HCT116 (cell line): ENCODE measurements at regions not wholly inside any gene's neighbourhood (a gene's known extent, or its start where the extent isn't known, plus 50 kb on each side); places are given as distances from the start of the nearest gene placed in this dataset.

Source experiments
- ATAC-seq: fragments of 200-7000 bp; cut with Tn5 transposase; 2 replicates; pipeline ENCODE4 v1.9.1; 2020; ENCODE audit warnings: mild to moderate bottlenecking, moderate library complexity
- BruUV-seq: library from RNA; stranded (reverse); fragments of 400-500 nt; replicated peaks from 2 replicates; lab custom pipeline; 2021; lab: Mats Ljungman, UMichigan
- CTCF ChIA-PET: fragments of 300-600 bp; sonication (Branson Sonifier 250); formaldehyde crosslinking; loops from one replicate; lab custom pipeline; 2021; ENCODE audit warnings: antibody characterized with exemption; lab: Charles Lee
- POLR2A ChIA-PET: fragments of 300-600, 350-600 bp; sonication (Branson Sonifier 250); formaldehyde crosslinking; loops from one replicate; lab custom pipeline; 2021; ENCODE audit warnings: antibody characterized with exemption; lab: Charles Lee
- RAD21 ChIA-PET, 2 experiments: fragments of 300-600 bp; sonication (Branson Sonifier 250); formaldehyde crosslinking; loops; one replicate each; lab custom pipeline; 2023; ENCODE audit warnings: low total read pairs in 2 of 2; ENCODE audit not compliant: uncharacterized antibody in 2 of 2, unreplicated experiment in 2 of 2, low non-redundant PET in 1 of 2; lab: Charles Lee
- DNase-seq: peaks from one replicate; pipeline ENCODE4 v3.0.0-alpha.2; 2010; ENCODE audit warnings: low read depth, low spot score
- H2AFZ ChIP-seq: fragments of 200-600 bp; shearing (Covaris generic), sonication (generic); 2 replicates; pipeline ENCODE4 v1.6.1; 2017; ENCODE audit warnings: low read depth, mixed run types, mixed read lengths, antibody characterized with exemption, low read length; ENCODE audit not compliant: poor library complexity, severe bottlenecking
- H3K27ac ChIP-seq: 2 replicates; pipeline ENCODE4 v1.5.1; 2012; ENCODE audit warnings: low read depth, low read length
- H3K27me3 ChIP-seq: fragments of 200-600 bp; sonication (generic); 2 replicates; pipeline ENCODE4 v1.6.1; 2016; ENCODE audit warnings: mixed run types, low read length, mixed read lengths; ENCODE audit not compliant: insufficient read depth
- H3K36me3 ChIP-seq, 2 experiments: fragments of 200-500 bp in 1 of 2; fragments of 200-600 bp in 1 of 2; sonication (Bioruptor generic) in 1 of 2; sonication (generic) in 1 of 2; 2 replicates each; pipeline versions ENCODE4 v1.5.1 to v1.6.1; 2014 to 2016; ENCODE audit warnings: low read length in 2 of 2, inconsistent platforms in 1 of 2, mixed read lengths in 1 of 2, mixed run types in 1 of 2; ENCODE audit not compliant: insufficient read depth in 2 of 2, control insufficient read depth in 1 of 2
- H3K4me1 ChIP-seq, 2 experiments: fragments of 200-600 bp in 1 of 2; sonication (generic) in 1 of 2; 2 replicates each; pipeline versions ENCODE4 v1.5.1 to v1.6.1; 2012 to 2017; ENCODE audit warnings: low read length in 2 of 2, inconsistent platforms in 1 of 2, mild to moderate bottlenecking in 1 of 2, mixed read lengths in 1 of 2, mixed run types in 1 of 2, moderate library complexity in 1 of 2; ENCODE audit not compliant: insufficient read depth in 2 of 2, control insufficient read depth in 1 of 2
- H3K4me2 ChIP-seq: fragments of 200-600 bp; sonication (generic); 2 replicates; pipeline ENCODE4 v1.6.1; 2017; ENCODE audit warnings: mixed run types, low read length, mixed read lengths
- H3K4me3 ChIP-seq, 2 experiments: fragments of 200-600 bp in 1 of 2; sonication (generic) in 1 of 2; replicated peaks in 1 of 2; 2 replicates each; pipeline ENCODE4 v1.5.1; 2011 to 2016; ENCODE audit warnings: low read length in 2 of 2, control low read depth in 1 of 2, low read depth in 1 of 2, mild to moderate bottlenecking in 1 of 2, mixed read lengths in 1 of 2, mixed run types in 1 of 2
- H3K79me2 ChIP-seq: fragments of 200-600 bp; sonication (generic); 2 replicates; pipeline ENCODE4 v1.6.1; 2017; ENCODE audit warnings: mild to moderate bottlenecking, mixed run types, low read length, moderate library complexity, mixed read lengths; ENCODE audit not compliant: insufficient read depth
- H3K9ac ChIP-seq: fragments of 200-600 bp; sonication (generic); 2 replicates; pipeline ENCODE4 v1.6.1; 2016; ENCODE audit warnings: low read length, mixed read lengths
- H3K9me2 ChIP-seq: fragments of 200-600 bp; sonication (generic), shearing (Covaris generic); 2 replicates; pipeline ENCODE4 v1.6.1; 2017; ENCODE audit warnings: mixed run types, mild to moderate bottlenecking, moderate library complexity; ENCODE audit not compliant: insufficient read depth
- H3K9me3 ChIP-seq, 2 experiments: fragments of 200-500 bp in 1 of 2; fragments of 200-600 bp in 1 of 2; sonication (Bioruptor generic) in 1 of 2; sonication (generic) in 1 of 2; 2 replicates each; pipeline ENCODE4 v1.6.1; 2014 to 2017; ENCODE audit warnings: low read length in 2 of 2, mixed read lengths in 2 of 2, inconsistent platforms in 1 of 2, low read depth in 1 of 2, mild to moderate bottlenecking in 1 of 2, mixed run types in 1 of 2, moderate library complexity in 1 of 2; ENCODE audit not compliant: control insufficient read depth in 1 of 2, insufficient read depth in 1 of 2
- H4K20me1 ChIP-seq: fragments of 200-600 bp; sonication (generic), shearing (Covaris generic); 2 replicates; pipeline ENCODE4 v1.6.1; 2017; ENCODE audit warnings: mixed run types, mild to moderate bottlenecking, moderate library complexity; ENCODE audit not compliant: insufficient read depth
- ATF3 ChIP-seq: IDR thresholded peaks from 2 replicates; pipeline ENCODE4 v1.6.1; 2012
- CBX3 ChIP-seq: IDR thresholded peaks from 2 replicates; pipeline ENCODE4 v1.6.1; 2012; ENCODE audit warnings: low read depth
- CEBPB ChIP-seq: IDR thresholded peaks from 2 replicates; pipeline ENCODE4 v1.6.1; 2012; ENCODE audit warnings: low read depth
- CTCF ChIP-seq, 3 experiments: fragments of 200-600 bp in 1 of 3; sonication (generic) in 1 of 3; IDR thresholded peaks in 2 of 3; conservative IDR thresholded peaks in 1 of 3; 2 replicates each; pipeline ENCODE4 v1.5.1; 2012 to 2017; ENCODE audit warnings: low read depth in 2 of 3, low read length in 2 of 3, antibody characterized with exemption in 1 of 3, borderline replicate concordance in 1 of 3, control low read depth in 1 of 3, mild to moderate bottlenecking in 1 of 3, mixed read lengths in 1 of 3, mixed run types in 1 of 3, moderate library complexity in 1 of 3; ENCODE audit not compliant: insufficient read depth in 1 of 3
- EGR1 ChIP-seq: IDR thresholded peaks from 2 replicates; pipeline ENCODE4 v1.6.1; 2012; ENCODE audit warnings: low read depth
- ELF1 ChIP-seq: IDR thresholded peaks from 2 replicates; pipeline ENCODE4 v1.6.1; 2012; ENCODE audit warnings: low read depth, borderline replicate concordance
- EZH2 ChIP-seq: fragments of 200-600 bp; sonication (generic); IDR thresholded peaks from 2 replicates; pipeline ENCODE4 v1.6.1; 2017; ENCODE audit warnings: antibody characterized with exemption, mixed run types
- EZH2phosphoT487 ChIP-seq: fragments of 200-600 bp; IDR thresholded peaks from 2 replicates; pipeline ENCODE4 v1.6.1; 2018; ENCODE audit warnings: antibody characterized with exemption, borderline replicate concordance
- FOSL1 ChIP-seq: IDR thresholded peaks from 2 replicates; pipeline ENCODE4 v1.6.1; 2012; ENCODE audit warnings: low read depth
- JUND ChIP-seq: IDR thresholded peaks from 2 replicates; pipeline ENCODE4 v1.6.1; 2012
- MAX ChIP-seq: IDR thresholded peaks from 2 replicates; pipeline ENCODE4 v1.6.1; 2012
- POLR2A ChIP-seq: IDR thresholded peaks from 2 replicates; pipeline ENCODE4 v1.7.0; 2011; ENCODE audit warnings: borderline replicate concordance; ENCODE audit not compliant: insufficient read depth, insufficient read length; ENCODE audit errors: extremely low read depth
- POLR2AphosphoS5 ChIP-seq: IDR thresholded peaks from 2 replicates; pipeline ENCODE4 v1.6.1; 2011; ENCODE audit warnings: mild to moderate bottlenecking, low read depth, low read length, moderate library complexity
- RAD21 ChIP-seq: IDR thresholded peaks from 2 replicates; pipeline ENCODE4 v1.6.1; 2012; ENCODE audit warnings: low read depth, mild to moderate bottlenecking
- REST ChIP-seq: IDR thresholded peaks from 2 replicates; pipeline ENCODE4 v1.6.1; 2012; ENCODE audit warnings: low read depth
- SIN3A ChIP-seq: IDR thresholded peaks from 2 replicates; pipeline ENCODE4 v1.6.1; 2012; ENCODE audit warnings: low read depth
- SP1 ChIP-seq: IDR thresholded peaks from 2 replicates; pipeline ENCODE4 v1.6.1; 2012; ENCODE audit warnings: low read depth
- ZBTB33 ChIP-seq: IDR thresholded peaks from 2 replicates; pipeline ENCODE4 v1.6.1; 2011; ENCODE audit warnings: mild to moderate bottlenecking, low read length, moderate library complexity; ENCODE audit not compliant: insufficient replicate concordance; ENCODE audit errors: extremely low read depth
- ZFX ChIP-seq: fragments of 450-650 bp; IDR thresholded peaks from 2 replicates; pipeline ENCODE4 v1.6.1; 2017
- ZNF274 ChIP-seq: fragments of 200-500 bp; sonication (Bioruptor generic); IDR thresholded peaks from 2 replicates; pipeline ENCODE4 v1.6.1; 2014; ENCODE audit warnings: mild to moderate bottlenecking, low read depth, low read length, inconsistent platforms
- intact Hi-C: fragments of 100-400 bp; cut with micrococcal nuclease; formaldehyde crosslinking; loops from 2 replicates; pipeline ENCODE4 v1.10.0; 2022

GRCh38 chr3:145581694-145582093, 579.3 kb downstream of the PLOD2 start:
- RAD21 ChIA-PET, result no interaction called here
- ATAC-seq, result no peak

More at GRCh38 chr3:145581694-145582093, 579.3 kb downstream of the PLOD2 start:
- no TSS peak for BruUV-seq
- no peak for DNase-seq
- intact Hi-C loops, result no loop called here
- Histone ChIP-seq H2AFZ (no peak overlapping the region), H3K4me3 (no peak overlapping the region), H4K20me1 (no peaks in the 10 kb centered on the region), H3K9me2 (no peaks in the 10 kb centered on the region), H3K9ac (no peak overlapping the region), H3K27ac (no peak overlapping the region), H3K4me1 (no peaks in the 10 kb centered on the region), H3K27me3 (no peaks in the 10 kb centered on the region), H3K4me2 (no peak overlapping the region), H3K9me3 (no peaks in the 10 kb centered on the region), H3K36me3 (no peaks in the 10 kb centered on the region; a peak in 1 of 4 replicates), H3K79me2 (no peaks in the 10 kb centered on the region)
- CTCF ChIA-PET, result no interaction called here
- POLR2A ChIA-PET, result no interaction called here
- no peak for TF ChIP-seq ZBTB33
- no peak for TF ChIP-seq CEBPB
- TF ChIP-seq CTCF (IDR thresholded peaks at IDR 0.05 in 2 of 3, conservative IDR thresholded peaks at IDR 0.05 in 1 of 3; ENCODE audit: borderline replicate concordance in 1 of 3, insufficient read depth in 1 of 3, low read depth in 2 of 3, low read length in 2 of 3), result no peak
- no peak for TF ChIP-seq EZH2
- TF ChIP-seq ELF1, result no peak
- no peak for TF ChIP-seq POLR2AphosphoS5
- TF ChIP-seq RAD21, result no peak
- no peak for TF ChIP-seq FOSL1
- TF ChIP-seq EGR1, result no peak
- TF ChIP-seq REST, result no peak
- TF ChIP-seq SP1, result no peak
- no peak for TF ChIP-seq CBX3
- no peak for TF ChIP-seq POLR2A
- no peak for TF ChIP-seq ZNF274
- no peak for TF ChIP-seq JUND
- no peak for TF ChIP-seq SIN3A
- no peak for TF ChIP-seq ATF3
- TF ChIP-seq ZFX, result no peak
- no peak for TF ChIP-seq EZH2phosphoT487
- no peak for TF ChIP-seq MAX
